Endothelial cell of umbilical vein (primary cell): ENCODE measurements at regions not wholly inside any gene's neighbourhood (a gene's known extent, or its start where the extent isn't known, plus 50 kb on each side); places are given as distances from the start of the nearest gene placed in this dataset.

Experiments used
- BruUV-seq: library from RNA; stranded (reverse); fragments of 400-500 nt; replicated peaks from 2 replicates; lab custom pipeline; 2021; lab: Mats Ljungman, UMichigan
- CTCF ChIA-PET: fragments of 300-600, 350-600 bp; sonication (Branson Sonifier 250); formaldehyde crosslinking; loops from one replicate; lab custom pipeline; 2021; ENCODE audit warnings: antibody characterized with exemption, inconsistent platforms; lab: Charles Lee
- POLR2A ChIA-PET: fragments of 300-600, 350-600 bp; sonication (Branson Sonifier 250); formaldehyde crosslinking; loops from one replicate; lab custom pipeline; 2021; ENCODE audit warnings: antibody characterized with exemption, inconsistent platforms; lab: Charles Lee
- DNase-seq: peaks from one replicate; pipeline ENCODE4 v3.0.0-alpha.2; 2011; ENCODE audit warnings: low read depth, low spot score
- FAIRE-seq: peaks from 2 replicates; lab custom pipeline; 2011; peaks lifted over from hg19 to GRCh38; lab: Jason Lieb, UNC
- H2AFZ ChIP-seq: 2 replicates; pipeline ENCODE4 v1.6.0; 2012; ENCODE audit warnings: low read depth, low read length, control low read depth, inconsistent platforms
- H3K27ac ChIP-seq: 2 replicates; pipeline ENCODE4 v1.5.1; 2011; ENCODE audit warnings: low read depth, mild to moderate bottlenecking, control low read depth, low read length, moderate library complexity; ENCODE audit not compliant: insufficient read depth
- H3K27me3 ChIP-seq, 2 experiments: 2 replicates each; pipeline versions ENCODE4 v1.6.0 to v1.6.1; 2011; ENCODE audit warnings: low read length in 2 of 2, mixed read lengths in 1 of 2; ENCODE audit not compliant: control insufficient read depth in 2 of 2, insufficient read depth in 2 of 2
- H3K36me3 ChIP-seq, 2 experiments: 2 replicates in 1 of 2; 3 replicates in 1 of 2; pipeline ENCODE4 v1.5.1; 2011; ENCODE audit warnings: low read length in 2 of 2, mild to moderate bottlenecking in 1 of 2, moderate library complexity in 1 of 2; ENCODE audit not compliant: control insufficient read depth in 2 of 2, insufficient read depth in 2 of 2; ENCODE audit errors: extremely low read depth in 1 of 2
- H3K4me1 ChIP-seq: 3 replicates; pipeline ENCODE4 v1.5.1; 2011; ENCODE audit warnings: mild to moderate bottlenecking, low read length; ENCODE audit not compliant: control insufficient read depth, insufficient read depth; ENCODE audit errors: extremely low read depth
- H3K4me2 ChIP-seq: 2 replicates; pipeline ENCODE4 v1.6.1; 2011; ENCODE audit warnings: low read length, control low read depth, mixed read lengths; ENCODE audit not compliant: insufficient read depth
- H3K4me3 ChIP-seq, 3 experiments: fragments of 200-600 bp in 1 of 3; sonication (generic), shearing (Covaris generic) in 1 of 3; replicated peaks in 1 of 3; 2 replicates each; pipeline ENCODE4 v1.5.1; 2011 to 2016; ENCODE audit warnings: control low read depth in 3 of 3, low read length in 3 of 3, mild to moderate bottlenecking in 2 of 3, inconsistent platforms in 1 of 3, low read depth in 1 of 3, moderate library complexity in 1 of 3; ENCODE audit not compliant: insufficient read depth in 1 of 3
- H3K79me2 ChIP-seq: 2 replicates; pipeline ENCODE4 v1.6.0; 2012; ENCODE audit warnings: low read length, inconsistent platforms; ENCODE audit not compliant: control insufficient read depth, insufficient read depth
- H3K9ac ChIP-seq: replicated peaks from 2 replicates; pipeline ENCODE3; 2011; ENCODE audit warnings: low read length, control low read depth; ENCODE audit not compliant: insufficient read depth; ENCODE audit errors: extremely low read depth
- H3K9me1 ChIP-seq: replicated peaks from 3 replicates; pipeline ENCODE4 v1.6.0; 2011; ENCODE audit warnings: mild to moderate bottlenecking, low read length; ENCODE audit not compliant: control insufficient read depth, insufficient read depth; ENCODE audit errors: extremely low read depth
- H3K9me3 ChIP-seq: replicated peaks from 2 replicates; pipeline ENCODE4 v1.5.1; 2012; ENCODE audit warnings: low read length, inconsistent platforms; ENCODE audit not compliant: control insufficient read depth, insufficient read depth
- H4K20me1 ChIP-seq: replicated peaks from 2 replicates; pipeline ENCODE3; 2011; ENCODE audit warnings: mild to moderate bottlenecking, low read length; ENCODE audit not compliant: control insufficient read depth, insufficient read depth; ENCODE audit errors: extremely low read depth
- EZH2 ChIP-seq: IDR thresholded peaks from 2 replicates; pipeline ENCODE4 v1.6.1; 2012; ENCODE audit warnings: borderline replicate concordance, low read depth, mild to moderate bottlenecking, moderate library complexity, low read length, inconsistent platforms; ENCODE audit not compliant: severe bottlenecking
- FOS ChIP-seq: IDR thresholded peaks from 2 replicates; pipeline ENCODE4 v1.6.1; 2011; ENCODE audit warnings: mild to moderate bottlenecking, low read length, moderate library complexity, borderline replicate concordance; ENCODE audit not compliant: insufficient read depth
- GATA2 ChIP-seq: IDR thresholded peaks from 2 replicates; pipeline ENCODE4 v1.7.0; 2011; ENCODE audit warnings: low read depth, mild to moderate bottlenecking, moderate library complexity, mixed read lengths, low read length; ENCODE audit not compliant: insufficient read length, insufficient read depth
- JUN ChIP-seq: IDR thresholded peaks from 2 replicates; pipeline ENCODE4 v1.6.1; 2011; ENCODE audit warnings: borderline replicate concordance, low read depth; ENCODE audit not compliant: insufficient read length, insufficient read depth
- MYC ChIP-seq: IDR thresholded peaks from one replicate; pipeline ENCODE4 v1.6.1; 2011; ENCODE audit warnings: mild to moderate bottlenecking, low read depth, low read length
- POLR2A ChIP-seq: IDR thresholded peaks from 2 replicates; pipeline ENCODE4 v1.6.1; 2012; ENCODE audit warnings: low read depth, mild to moderate bottlenecking, control low read depth, low read length
- POLR2AphosphoS5 ChIP-seq: IDR thresholded peaks from 2 replicates; pipeline ENCODE4 v1.6.1; 2012; ENCODE audit warnings: low read depth, mild to moderate bottlenecking, control low read depth, low read length, moderate library complexity; ENCODE audit not compliant: insufficient read depth
- dilution Hi-C: fragments of 300-500 bp; cut with MboI; formaldehyde crosslinking; loops from one replicate; pipeline ENCODE4 v1.15.0; 2019; ENCODE audit warnings: low sequenced_read_pairs; ENCODE audit not compliant: extremely low pct_ligation_motif_present
- intact Hi-C: fragments of 100-400 bp; cut with micrococcal nuclease; formaldehyde crosslinking; loops from one replicate; pipeline ENCODE4 v1.10.0; 2022
- TF ChIP-seq, protein P1 (sequence below): IDR thresholded peaks from 2 replicates; pipeline ENCODE4 v1.6.1; 2011; ENCODE audit not compliant: insufficient read depth, insufficient read length
- TF ChIP-seq, protein P2 (sequence below), 2 donors: IDR thresholded peaks; 1 replicate in 1 of 2; 2 replicates in 1 of 2; pipeline ENCODE4 v1.5.1; 2011; ENCODE audit warnings: low read length in 2 of 2, mild to moderate bottlenecking in 2 of 2, moderate library complexity in 2 of 2, control low read depth in 1 of 2, inconsistent platforms in 1 of 2, low read depth in 1 of 2; ENCODE audit not compliant: insufficient read depth in 1 of 2; ENCODE audit errors: extremely low read depth in 1 of 2

GRCh38 chr2:16441431-16441830, 224.2 kb downstream of the CYRIA start:
- Histone ChIP-seq H3K4me2 (no peak overlapping the region), H3K4me3 (no peak overlapping the region), H3K27ac (no peak overlapping the region), H3K9me1 (no peaks in the 10 kb centered on the region), H3K36me3 (no peaks in the 10 kb centered on the region), H3K79me2 (no peaks in the 10 kb centered on the region), H3K9me3 (peaks cover 2% of the 10 kb centered on the region), H4K20me1 (no peaks in the 10 kb centered on the region), H3K4me1 (no peaks in the 10 kb centered on the region), H2AFZ (no peak overlapping the region), H3K27me3 (no peaks in the 10 kb centered on the region), H3K9ac (no peak overlapping the region)
- FAIRE-seq: no peak
- no peak for DNase-seq
- dilution Hi-C loops: no loop called here
- ChIA-PET CTCF (no interaction called here), POLR2A (no interaction called here)
- BruUV-seq: no TSS peak
- intact Hi-C loops: no loop called here
- TF ChIP-seq POLR2A: no peak
- no peak for TF ChIP-seq EZH2
- no peak for TF ChIP-seq POLR2AphosphoS5
- no peak for TF ChIP-seq MYC
- TF ChIP-seq, protein P1, sequence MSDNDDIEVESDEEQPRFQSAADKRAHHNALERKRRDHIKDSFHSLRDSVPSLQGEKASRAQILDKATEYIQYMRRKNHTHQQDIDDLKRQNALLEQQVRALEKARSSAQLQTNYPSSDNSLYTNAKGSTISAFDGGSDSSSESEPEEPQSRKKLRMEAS: no peak
- TF ChIP-seq, protein P2, sequence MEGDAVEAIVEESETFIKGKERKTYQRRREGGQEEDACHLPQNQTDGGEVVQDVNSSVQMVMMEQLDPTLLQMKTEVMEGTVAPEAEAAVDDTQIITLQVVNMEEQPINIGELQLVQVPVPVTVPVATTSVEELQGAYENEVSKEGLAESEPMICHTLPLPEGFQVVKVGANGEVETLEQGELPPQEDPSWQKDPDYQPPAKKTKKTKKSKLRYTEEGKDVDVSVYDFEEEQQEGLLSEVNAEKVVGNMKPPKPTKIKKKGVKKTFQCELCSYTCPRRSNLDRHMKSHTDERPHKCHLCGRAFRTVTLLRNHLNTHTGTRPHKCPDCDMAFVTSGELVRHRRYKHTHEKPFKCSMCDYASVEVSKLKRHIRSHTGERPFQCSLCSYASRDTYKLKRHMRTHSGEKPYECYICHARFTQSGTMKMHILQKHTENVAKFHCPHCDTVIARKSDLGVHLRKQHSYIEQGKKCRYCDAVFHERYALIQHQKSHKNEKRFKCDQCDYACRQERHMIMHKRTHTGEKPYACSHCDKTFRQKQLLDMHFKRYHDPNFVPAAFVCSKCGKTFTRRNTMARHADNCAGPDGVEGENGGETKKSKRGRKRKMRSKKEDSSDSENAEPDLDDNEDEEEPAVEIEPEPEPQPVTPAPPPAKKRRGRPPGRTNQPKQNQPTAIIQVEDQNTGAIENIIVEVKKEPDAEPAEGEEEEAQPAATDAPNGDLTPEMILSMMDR (IDR thresholded peaks at IDR 0.05; ENCODE audit: extremely low read depth in 1 of 2, insufficient read depth in 1 of 2, low read depth in 1 of 2, low read length in 2 of 2): no peak
- no peak for TF ChIP-seq FOS

DNA sequence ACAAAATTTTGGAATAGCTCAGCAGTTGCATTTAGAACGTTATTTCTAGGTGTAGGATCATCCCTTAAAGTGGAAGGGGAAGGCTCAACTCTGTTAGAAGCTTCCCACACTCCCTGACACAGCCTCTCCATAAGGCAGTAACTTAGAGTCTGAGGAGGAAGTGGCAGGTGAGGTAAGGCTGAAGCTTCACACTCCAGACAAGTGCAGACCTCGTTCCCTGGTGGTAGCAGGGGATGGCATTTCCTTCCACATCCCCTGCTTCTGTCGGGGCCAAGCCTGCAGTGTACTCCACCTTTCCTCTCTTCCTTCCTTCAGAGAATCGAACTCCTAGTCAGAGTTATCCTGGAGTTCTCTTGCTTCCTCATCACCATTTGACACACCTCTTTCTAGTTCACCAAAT, 224.7 kb downstream of the CYRIA start:
- dilution Hi-C loops (no loop called here), intact Hi-C loops (no loop called here)
- H3K4me2 ChIP-seq: no peak overlapping the region
- H4K20me1 ChIP-seq: no peaks in the 10 kb centered on the region
- H3K9me1 ChIP-seq: no peaks in the 10 kb centered on the region
- H3K27ac ChIP-seq: no peak overlapping the region
- no peak overlapping the region for H3K9ac ChIP-seq
- H3K4me3 ChIP-seq: no peak overlapping the region
- ChIA-PET CTCF (no interaction called here), POLR2A (no interaction called here)
- peaks cover 2% of the 10 kb centered on the region for H3K9me3 ChIP-seq
- H3K36me3 ChIP-seq: no peaks in the 10 kb centered on the region
- TF ChIP-seq FOS (no peak), GATA2 (no peak), POLR2AphosphoS5 (no peak), JUN (no peak), EZH2 (no peak), POLR2A (no peak), MYC (no peak)
- TF ChIP-seq, protein P1: no peak
- TF ChIP-seq, protein P2 (IDR thresholded peaks at IDR 0.05; ENCODE audit: extremely low read depth in 1 of 2, insufficient read depth in 1 of 2, low read depth in 1 of 2, low read length in 2 of 2): no peak
- H2AFZ ChIP-seq: no peak overlapping the region
- H3K79me2 ChIP-seq: no peaks in the 10 kb centered on the region
- FAIRE-seq (no peak), DNase-seq (no peak)
- H3K27me3 ChIP-seq: no peaks in the 10 kb centered on the region
- H3K4me1 ChIP-seq: no peaks in the 10 kb centered on the region
- BruUV-seq: no TSS peak
